Upper lobe of left lung (tissue), 4 donors: ENCODE measurements at regions not wholly inside any gene's neighbourhood (a gene's known extent, or its start where the extent isn't known, plus 50 kb on each side); places are given as distances from the start of the nearest gene placed in this dataset.

Experiments used
- CTCF ChIP-seq, 6 experiments: fragments of 450-650 bp in 4 of 6; fragments of 200-600 bp in 2 of 6; sonication (generic) in 2 of 6; IDR thresholded peaks; one replicate each; pipeline ENCODE4 v1.5.1; 2016 to 2019; ENCODE audit warnings: antibody characterized with exemption in 6 of 6
- POLR2AphosphoS5 ChIP-seq, 2 donors: sonication (generic); formaldehyde crosslinking; IDR thresholded peaks; one replicate each; pipeline ENCODE4 v1.5.1; 2017; ENCODE audit warnings: antibody characterized with exemption in 2 of 2

DNA sequence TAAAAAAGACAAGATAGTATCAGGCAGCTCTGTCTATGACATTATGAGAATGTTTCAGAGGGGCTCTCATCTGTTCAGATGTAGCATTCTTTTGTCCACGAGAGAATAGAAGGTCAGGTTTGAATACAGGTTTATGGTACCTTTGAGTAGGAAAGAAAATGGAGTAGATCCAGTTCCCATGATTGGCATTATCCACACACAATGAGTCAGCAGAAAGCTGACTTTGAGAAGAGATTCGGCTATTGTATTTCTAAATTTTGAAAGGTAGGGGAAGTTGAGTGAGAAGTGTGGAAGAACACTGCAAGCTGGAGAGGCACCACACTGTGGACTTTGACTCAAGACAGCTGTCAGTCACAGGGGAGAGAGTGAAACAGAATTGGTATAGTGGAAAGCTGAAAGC, 135.4 kb downstream of the SYT10 start:
- TF ChIP-seq CTCF (IDR thresholded peaks at IDR 0.05), result no peak
- no peak for TF ChIP-seq POLR2AphosphoS5 (IDR thresholded peaks at IDR 0.05)
